ENCODE measurements at regions not wholly inside any gene's neighbourhood (a gene's known extent, or its start where the extent isn't known, plus 50 kb on each side); places are given as distances from the start of the nearest gene placed in this dataset.

DNA sequence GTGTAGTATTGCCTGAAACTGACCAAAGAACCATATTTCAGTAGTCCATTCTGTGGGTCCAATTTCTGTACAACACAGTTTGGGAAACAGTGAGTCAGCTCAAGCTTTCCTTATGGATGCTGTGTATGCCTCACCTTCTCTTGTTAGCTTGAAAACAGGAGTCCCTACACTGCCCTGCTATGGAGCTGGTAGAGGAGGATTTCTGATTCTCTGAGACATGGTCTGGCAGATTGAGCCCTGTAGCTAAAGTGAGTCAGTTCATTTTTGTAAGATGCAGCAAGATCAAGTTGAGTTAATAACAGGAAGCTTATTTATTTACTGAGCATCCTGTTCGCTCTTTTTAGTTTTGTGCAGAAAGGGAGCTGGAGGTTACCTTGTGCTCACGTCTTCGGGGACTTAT, 424.1 kb upstream of the RBMS3 start:
- no peak for TF ChIP-seq POLR2AphosphoS5 (IDR thresholded peaks at IDR 0.05)
- TF ChIP-seq POLR2A (IDR thresholded peaks at IDR 0.05), result no peak
- TF ChIP-seq, protein P1, sequence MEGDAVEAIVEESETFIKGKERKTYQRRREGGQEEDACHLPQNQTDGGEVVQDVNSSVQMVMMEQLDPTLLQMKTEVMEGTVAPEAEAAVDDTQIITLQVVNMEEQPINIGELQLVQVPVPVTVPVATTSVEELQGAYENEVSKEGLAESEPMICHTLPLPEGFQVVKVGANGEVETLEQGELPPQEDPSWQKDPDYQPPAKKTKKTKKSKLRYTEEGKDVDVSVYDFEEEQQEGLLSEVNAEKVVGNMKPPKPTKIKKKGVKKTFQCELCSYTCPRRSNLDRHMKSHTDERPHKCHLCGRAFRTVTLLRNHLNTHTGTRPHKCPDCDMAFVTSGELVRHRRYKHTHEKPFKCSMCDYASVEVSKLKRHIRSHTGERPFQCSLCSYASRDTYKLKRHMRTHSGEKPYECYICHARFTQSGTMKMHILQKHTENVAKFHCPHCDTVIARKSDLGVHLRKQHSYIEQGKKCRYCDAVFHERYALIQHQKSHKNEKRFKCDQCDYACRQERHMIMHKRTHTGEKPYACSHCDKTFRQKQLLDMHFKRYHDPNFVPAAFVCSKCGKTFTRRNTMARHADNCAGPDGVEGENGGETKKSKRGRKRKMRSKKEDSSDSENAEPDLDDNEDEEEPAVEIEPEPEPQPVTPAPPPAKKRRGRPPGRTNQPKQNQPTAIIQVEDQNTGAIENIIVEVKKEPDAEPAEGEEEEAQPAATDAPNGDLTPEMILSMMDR (IDR thresholded peaks at IDR 0.05), result no peak
- Histone ChIP-seq H3K36me3 (no peaks in the 10 kb centered on the region), H3K9me3 (no peaks in the 10 kb centered on the region), H3K27ac (no peak overlapping the region), H3K27me3 (replicated peaks; ENCODE audit: insufficient read depth) (no peaks in the 10 kb centered on the region), H3K4me3 (no peak overlapping the region), H3K4me1 (replicated peaks) (no peaks in the 10 kb centered on the region)
- WGBS, result 88% methylated on average over 3 of the region's 3 CpGs
- no peak for DNase-seq (ENCODE audit: low spot score)
- intact Hi-C loops (cut with DNase I), result no loop called here

DNA sequence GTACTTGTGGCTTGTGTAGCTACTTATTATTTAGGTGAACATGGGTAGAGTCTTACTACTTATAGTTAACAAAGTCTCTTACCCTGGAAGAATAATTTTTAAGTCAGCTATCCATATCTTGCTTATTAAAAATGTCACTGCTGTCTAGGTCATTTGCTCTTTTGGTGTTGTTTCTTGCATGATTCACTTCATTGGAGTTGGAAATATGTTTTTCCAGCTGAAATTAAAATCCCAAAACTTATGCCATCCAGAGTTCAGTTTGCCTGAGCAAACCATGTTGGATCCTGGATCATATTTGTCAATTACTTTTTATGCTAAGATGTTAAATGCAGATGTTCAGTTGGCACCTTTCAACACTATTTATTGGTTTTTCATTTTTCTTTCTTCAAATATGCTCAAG, 421.0 kb upstream of the RBMS3 start:
- no peaks in the 10 kb centered on the region for H3K4me1 ChIP-seq (replicated peaks)
- H3K27ac ChIP-seq, result no peak overlapping the region
- H3K27me3 ChIP-seq (replicated peaks; ENCODE audit: insufficient read depth), result no peaks in the 10 kb centered on the region
- intact Hi-C loops (cut with DNase I), result no loop called here
- no peaks in the 10 kb centered on the region for H3K9me3 ChIP-seq
- no peak overlapping the region for H3K4me3 ChIP-seq
- DNase-seq (ENCODE audit: low spot score), result no peak
- TF ChIP-seq, protein P1 (IDR thresholded peaks at IDR 0.05), result no peak
- no peak for TF ChIP-seq POLR2AphosphoS5 (IDR thresholded peaks at IDR 0.05)
- TF ChIP-seq POLR2A (IDR thresholded peaks at IDR 0.05), result no peak
- no peaks in the 10 kb centered on the region for H3K36me3 ChIP-seq

DNA sequence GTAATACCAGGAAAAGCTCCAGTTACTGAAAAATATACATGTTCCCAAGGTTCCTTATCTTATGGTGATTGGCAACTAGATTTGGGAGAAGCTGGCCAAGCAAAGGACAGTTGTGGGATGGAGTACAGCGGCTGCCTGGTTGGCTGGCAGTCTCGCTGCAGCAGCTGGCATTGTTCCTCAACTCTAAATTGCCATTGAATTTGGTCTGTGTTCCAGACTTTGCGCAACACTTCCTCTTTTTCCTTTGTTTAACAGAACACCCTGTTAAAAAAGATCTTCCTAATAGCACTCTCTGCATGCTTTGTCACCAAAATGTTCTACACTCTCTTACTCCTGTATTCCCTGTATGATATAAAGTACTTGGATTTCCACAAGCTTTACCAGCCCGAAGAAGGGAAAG, 420.6 kb upstream of the RBMS3 start:
- Histone ChIP-seq H3K4me1 (replicated peaks) (no peaks in the 10 kb centered on the region), H3K27me3 (replicated peaks; ENCODE audit: insufficient read depth) (no peaks in the 10 kb centered on the region), H3K9me3 (no peaks in the 10 kb centered on the region), H3K4me3 (no peak overlapping the region), H3K27ac (no peak overlapping the region), H3K36me3 (no peaks in the 10 kb centered on the region)
- DNase-seq (ENCODE audit: low spot score), result peak; percentile 57
- WGBS, result 15% methylated on average over 4 of the region's 4 CpGs
- intact Hi-C loops (cut with DNase I), result no loop called here
- TF ChIP-seq, protein P1 (IDR thresholded peaks at IDR 0.05), result no peak
- TF ChIP-seq POLR2AphosphoS5 (IDR thresholded peaks at IDR 0.05) (peak; percentile 70), POLR2A (IDR thresholded peaks at IDR 0.05) (no peak)

DNA sequence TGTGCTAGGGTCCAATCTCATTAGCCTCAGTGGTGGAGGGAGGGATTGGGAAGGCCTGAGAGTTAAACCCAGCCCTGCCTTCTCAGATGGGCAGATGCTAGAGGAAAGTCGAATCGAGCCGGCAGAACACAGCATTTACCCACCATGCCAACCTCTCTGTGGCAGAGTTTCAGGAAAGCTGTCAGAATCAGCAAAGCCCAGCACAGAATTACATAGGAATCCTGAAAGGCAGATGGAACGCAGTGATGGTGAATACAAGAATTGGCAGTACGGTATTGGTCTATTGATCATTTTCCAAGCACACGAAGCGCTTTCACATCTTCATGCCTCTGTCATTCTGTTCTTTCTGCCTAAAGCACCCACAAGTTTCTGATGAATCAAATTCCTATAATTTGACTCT, 417.7 kb upstream of the RBMS3 start:
- no peak overlapping the region for H3K27ac ChIP-seq
- no peak overlapping the region for H3K4me3 ChIP-seq
- WGBS, result 95% methylated on average over 7 of the region's 7 CpGs
- no peaks in the 10 kb centered on the region for H3K36me3 ChIP-seq
- H3K27me3 ChIP-seq (replicated peaks; ENCODE audit: insufficient read depth), result no peaks in the 10 kb centered on the region
- intact Hi-C loops (cut with DNase I), result no loop called here
- TF ChIP-seq, protein P1 (IDR thresholded peaks at IDR 0.05), result no peak
- TF ChIP-seq POLR2A (IDR thresholded peaks at IDR 0.05) (no peak), POLR2AphosphoS5 (IDR thresholded peaks at IDR 0.05) (no peak)
- no peaks in the 10 kb centered on the region for H3K9me3 ChIP-seq
- no peaks in the 10 kb centered on the region for H3K4me1 ChIP-seq (replicated peaks)
- DNase-seq (ENCODE audit: low spot score), result no peak

DNA sequence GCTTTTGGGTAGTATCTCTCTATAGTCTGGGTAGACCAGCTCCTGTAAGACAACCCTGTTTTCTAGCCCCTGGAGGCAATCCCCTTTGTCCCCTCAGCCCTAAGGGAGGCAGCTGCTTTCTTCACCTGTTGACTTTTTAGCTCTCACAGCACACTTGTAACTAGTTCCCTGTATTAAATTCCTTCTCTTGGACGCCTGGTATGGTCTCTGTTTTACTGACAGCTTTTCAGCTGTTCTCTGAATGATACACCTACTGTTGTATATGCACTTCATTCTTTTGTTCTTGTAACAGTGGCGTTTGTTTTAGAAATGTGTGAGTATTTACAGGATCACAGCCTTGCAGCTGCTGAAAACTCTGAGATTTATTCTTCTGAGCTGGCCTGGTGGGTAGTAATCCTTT, 413.0 kb upstream of the RBMS3 start:
- H3K27ac ChIP-seq, result no peak overlapping the region
- intact Hi-C loops (cut with DNase I), result no loop called here
- TF ChIP-seq, protein P1 (IDR thresholded peaks at IDR 0.05), result no peak
- TF ChIP-seq POLR2AphosphoS5 (IDR thresholded peaks at IDR 0.05) (no peak), POLR2A (IDR thresholded peaks at IDR 0.05) (no peak)
- WGBS, result 43% methylated on average over 2 of the region's 2 CpGs
- DNase-seq (ENCODE audit: low spot score), result no peak
- H3K36me3 ChIP-seq, result no peaks in the 10 kb centered on the region
- H3K4me1 ChIP-seq (replicated peaks), result no peaks in the 10 kb centered on the region
- no peaks in the 10 kb centered on the region for H3K9me3 ChIP-seq
- H3K27me3 ChIP-seq (replicated peaks; ENCODE audit: insufficient read depth), result no peaks in the 10 kb centered on the region
- no peak overlapping the region for H3K4me3 ChIP-seq
